Adrenal gland (tissue), 5 donors: ENCODE measurements at regions not wholly inside any gene's neighbourhood (a gene's known extent, or its start where the extent isn't known, plus 50 kb on each side); places are given as distances from the start of the nearest gene placed in this dataset.

ENCODE experiments used
- CTCF ChIP-seq, 6 experiments: fragments of 450-650 bp in 4 of 6; fragments of 200-600 bp in 2 of 6; sonication (generic) in 1 of 6; IDR thresholded peaks; 1 replicate in 5 of 6; 2 replicates in 1 of 6; pipeline versions ENCODE4 v1.5.1 to v1.8.0; 2016 to 2021; ENCODE audit warnings: antibody characterized with exemption in 6 of 6, mild to moderate bottlenecking in 2 of 6, moderate library complexity in 1 of 6
- POLR2A ChIP-seq, 2 donors: fragments of 450-650 bp; IDR thresholded peaks; one replicate each; pipeline ENCODE4 v1.6.1; 2017; ENCODE audit warnings: antibody characterized with exemption in 2 of 2, mild to moderate bottlenecking in 2 of 2, moderate library complexity in 1 of 2
- donor health status: DM: no; HTN: no; CAD: no.

GRCh38 chr10:94074462-94074861 lies 80.7 kb downstream of the PLCE1 start:
- TF ChIP-seq CTCF (IDR thresholded peaks at IDR 0.05) (no peak), POLR2A (IDR thresholded peaks at IDR 0.05) (no peak)
